GM10248 (cell line): ENCODE measurements at regions not wholly inside any gene's neighbourhood (a gene's known extent, or its start where the extent isn't known, plus 50 kb on each side); places are given as distances from the start of the nearest gene placed in this dataset.

Experiments
- CTCF ChIA-PET: fragments of 300-600 bp; sonication (Branson Sonifier 250); formaldehyde crosslinking; extraction: SDS; loops from one replicate; lab custom pipeline; 2021; ENCODE audit warnings: antibody characterized with exemption; lab: Yijun Ruan, JAX
- POLR2A ChIA-PET: fragments of 350-650 bp; sonication (Branson Sonifier 250); formaldehyde crosslinking; extraction: SDS; loops from one replicate; lab custom pipeline; 2020; ENCODE audit warnings: antibody characterized with exemption; lab: Yijun Ruan, JAX
- DNase-seq: peaks from one replicate; pipeline ENCODE4 v3.0.0; 2012; ENCODE audit errors: extremely low spot score
- TF ChIP-seq, protein P1 (sequence below): IDR thresholded peaks from 2 replicates; pipeline ENCODE4 v1.5.1; 2012; ENCODE audit warnings: mild to moderate bottlenecking, low read depth; ENCODE audit errors: extremely low read depth, missing control alignments, control extremely low read depth

- DNase-seq: no peak
- TF ChIP-seq, protein P1, sequence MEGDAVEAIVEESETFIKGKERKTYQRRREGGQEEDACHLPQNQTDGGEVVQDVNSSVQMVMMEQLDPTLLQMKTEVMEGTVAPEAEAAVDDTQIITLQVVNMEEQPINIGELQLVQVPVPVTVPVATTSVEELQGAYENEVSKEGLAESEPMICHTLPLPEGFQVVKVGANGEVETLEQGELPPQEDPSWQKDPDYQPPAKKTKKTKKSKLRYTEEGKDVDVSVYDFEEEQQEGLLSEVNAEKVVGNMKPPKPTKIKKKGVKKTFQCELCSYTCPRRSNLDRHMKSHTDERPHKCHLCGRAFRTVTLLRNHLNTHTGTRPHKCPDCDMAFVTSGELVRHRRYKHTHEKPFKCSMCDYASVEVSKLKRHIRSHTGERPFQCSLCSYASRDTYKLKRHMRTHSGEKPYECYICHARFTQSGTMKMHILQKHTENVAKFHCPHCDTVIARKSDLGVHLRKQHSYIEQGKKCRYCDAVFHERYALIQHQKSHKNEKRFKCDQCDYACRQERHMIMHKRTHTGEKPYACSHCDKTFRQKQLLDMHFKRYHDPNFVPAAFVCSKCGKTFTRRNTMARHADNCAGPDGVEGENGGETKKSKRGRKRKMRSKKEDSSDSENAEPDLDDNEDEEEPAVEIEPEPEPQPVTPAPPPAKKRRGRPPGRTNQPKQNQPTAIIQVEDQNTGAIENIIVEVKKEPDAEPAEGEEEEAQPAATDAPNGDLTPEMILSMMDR: no peak
- POLR2A ChIA-PET: no interaction called here
- CTCF ChIA-PET: no interaction called here
Observed at GRCh38 chr1:80926531-80926930, 874.2 kb upstream of the ADGRL2 start.

- no peak for DNase-seq
- ChIA-PET POLR2A (no interaction called here), CTCF (no interaction called here)
- TF ChIP-seq, protein P1: no peak
Observed at GRCh38 chr1:80925130-80925805, 875.5 kb upstream of the ADGRL2 start.

GRCh38 chr1:80924290-80924689 is 876.4 kb upstream of the ADGRL2 start:
- ChIA-PET CTCF (no interaction called here), POLR2A (no interaction called here)
- no peak for DNase-seq
- TF ChIP-seq, protein P1: no peak

DNA sequence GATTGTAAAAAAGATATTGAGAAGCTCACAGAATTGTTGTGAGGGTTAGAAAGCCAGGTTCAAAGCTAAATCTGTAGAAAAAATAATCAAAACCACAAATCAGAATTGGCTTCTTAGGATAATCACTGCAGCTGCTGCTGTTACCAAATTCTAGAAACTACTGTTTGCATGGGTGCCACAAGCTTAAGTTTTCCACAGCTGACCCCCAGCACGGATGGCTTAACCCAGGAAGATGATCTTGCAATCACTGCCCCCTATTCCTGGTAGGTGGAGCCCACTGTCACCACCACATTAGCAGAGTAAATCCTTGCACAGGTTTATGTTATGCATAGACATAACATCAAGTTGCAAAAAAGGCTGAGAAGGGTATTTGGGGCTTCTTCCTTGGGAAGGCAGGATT is 877.8 kb upstream of the ADGRL2 start:
- ChIA-PET CTCF (no interaction called here), POLR2A (no interaction called here)

DNA sequence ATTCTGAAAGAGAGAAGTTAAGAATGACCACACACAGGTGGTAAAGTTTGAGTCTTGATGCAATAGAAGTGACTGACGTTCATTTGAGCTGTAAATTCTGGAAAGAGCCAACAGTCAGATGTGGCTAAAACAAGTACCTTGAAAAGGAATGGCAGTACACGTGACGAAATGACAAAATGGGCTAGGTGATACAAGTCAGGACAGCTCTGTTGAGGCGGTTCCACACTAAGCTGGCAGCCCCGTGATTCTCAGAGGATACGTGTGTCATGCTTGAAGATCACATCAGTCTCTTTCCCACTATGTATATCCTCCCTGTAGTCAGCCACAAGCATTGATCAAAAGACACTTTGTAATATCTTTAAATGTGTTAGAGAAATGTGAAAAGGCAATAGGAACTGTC is 881.3 kb upstream of the ADGRL2 start:
- POLR2A ChIA-PET: no interaction called here
- DNase-seq: no peak
- CTCF ChIA-PET: no interaction called here
- TF ChIP-seq, protein P1: no peak

More for the DNA sequence above, 877.8 kb upstream of the ADGRL2 start:
- no peak for DNase-seq
- TF ChIP-seq, protein P1: no peak

DNA sequence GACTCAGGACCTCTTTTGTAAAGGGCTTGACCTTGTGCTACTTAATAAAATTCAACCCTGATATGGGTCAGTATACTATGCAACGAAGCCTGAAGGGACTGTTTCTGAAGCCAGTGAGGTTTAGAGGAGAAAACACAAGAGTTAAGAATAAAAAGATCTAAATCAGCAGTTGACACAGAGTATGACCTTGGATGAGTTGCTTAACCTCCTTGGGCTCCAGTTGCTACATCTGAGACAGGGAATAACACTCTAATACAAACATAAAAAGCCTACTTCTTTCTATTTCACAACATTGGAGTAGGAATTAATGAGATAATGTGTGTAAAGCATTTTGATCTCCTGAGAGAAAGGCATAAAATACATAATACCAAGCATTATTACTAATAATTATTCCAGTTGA is 882.4 kb upstream of the ADGRL2 start:
- DNase-seq: no peak
- ChIA-PET POLR2A (no interaction called here), CTCF (no interaction called here)
- TF ChIP-seq, protein P1: no peak
